Stimulated activated CD8-positive, alpha-beta memory T cell treated with anti-CD3 and anti-CD28 coated beads, Interleukin-4, amount 100 ng/mL, for 48 hours (primary cell): ENCODE measurements at regions not wholly inside any gene's neighbourhood (a gene's known extent, or its start where the extent isn't known, plus 50 kb on each side); places are given as distances from the start of the nearest gene placed in this dataset.

Experiments used
- DNase-seq: peaks from one replicate; pipeline ENCODE4 v3.0.0-alpha.2; 2020

DNA sequence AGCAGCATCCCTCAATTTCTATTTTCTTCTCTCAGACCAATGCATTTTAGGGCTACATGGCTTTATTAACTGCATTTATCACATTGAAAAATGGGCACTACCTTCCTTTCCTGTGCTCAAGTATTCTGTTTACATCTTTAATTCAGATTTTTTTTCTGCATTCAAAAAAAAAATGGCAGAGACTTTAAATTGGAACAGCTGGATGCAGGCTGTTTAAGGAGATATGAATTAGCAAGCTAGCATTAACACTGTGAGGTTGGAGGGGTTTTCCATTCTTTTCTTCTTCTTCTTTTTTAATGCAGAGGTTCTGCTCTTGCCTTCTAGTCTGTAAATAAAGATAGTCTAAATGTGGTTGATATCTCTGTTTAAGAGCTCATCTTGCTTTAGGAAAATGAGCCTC is 242.9 kb upstream of the RBFOX1 start:
- no peak for DNase-seq

DNA sequence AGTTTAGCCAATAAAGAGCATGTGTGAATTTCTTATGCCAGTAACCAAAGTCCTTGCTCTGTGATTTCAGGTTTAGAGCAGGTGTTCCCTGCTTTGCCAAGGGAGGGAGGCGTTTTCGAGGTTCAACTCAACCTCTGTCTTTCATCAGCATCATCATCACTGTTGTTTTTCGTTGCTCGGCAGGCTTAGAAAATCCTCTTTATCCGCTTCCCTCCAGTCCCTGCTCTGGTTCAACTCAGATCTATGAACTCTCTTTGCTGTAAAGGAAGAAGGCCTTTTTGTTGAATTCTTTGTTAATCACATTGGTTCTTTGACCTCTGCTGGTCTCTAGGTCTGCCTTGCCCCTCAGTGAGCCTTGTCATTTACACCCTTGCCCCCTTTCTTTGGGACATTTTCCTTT is 243.9 kb upstream of the RBFOX1 start:
- DNase-seq, result no peak

DNA sequence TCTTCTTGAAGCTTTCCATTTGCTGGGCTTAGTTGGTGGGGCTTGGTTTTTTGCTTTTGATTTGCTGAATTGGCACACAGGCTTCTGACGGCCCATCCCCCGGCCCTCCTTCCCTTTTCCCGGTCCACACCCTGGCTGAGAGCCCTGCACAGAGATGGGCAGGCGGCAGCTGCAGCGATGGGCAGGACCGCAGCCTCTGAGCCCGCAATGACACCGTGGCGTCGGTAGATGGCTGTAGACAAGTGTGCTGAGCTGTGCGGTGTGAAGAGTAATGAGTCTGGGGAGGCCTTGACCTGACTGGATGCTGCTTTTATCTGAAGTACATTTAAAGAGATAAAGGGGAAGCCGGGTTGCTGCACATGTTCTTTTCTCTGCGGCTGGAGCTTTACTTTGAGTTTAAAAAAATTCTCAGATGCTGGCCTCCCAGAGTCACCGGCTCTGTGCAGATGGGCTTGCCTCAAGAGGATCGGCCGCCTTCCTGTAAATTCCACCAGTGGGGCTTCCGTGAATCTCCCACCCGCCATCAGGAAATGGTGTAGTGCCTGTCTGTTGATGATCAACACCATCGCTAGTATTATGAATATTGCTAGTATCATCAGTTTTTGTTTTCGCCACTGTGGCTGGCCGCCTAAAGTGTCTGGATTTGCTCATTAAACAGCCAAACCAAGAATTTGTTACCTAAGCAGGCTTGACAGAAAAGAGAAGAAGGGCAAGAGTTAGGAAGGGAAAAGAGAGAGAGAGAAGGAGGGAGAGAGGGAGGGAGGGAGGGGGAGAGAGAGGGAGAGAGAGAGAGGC is 245.6 kb upstream of the RBFOX1 start:
- no peak for DNase-seq

DNA sequence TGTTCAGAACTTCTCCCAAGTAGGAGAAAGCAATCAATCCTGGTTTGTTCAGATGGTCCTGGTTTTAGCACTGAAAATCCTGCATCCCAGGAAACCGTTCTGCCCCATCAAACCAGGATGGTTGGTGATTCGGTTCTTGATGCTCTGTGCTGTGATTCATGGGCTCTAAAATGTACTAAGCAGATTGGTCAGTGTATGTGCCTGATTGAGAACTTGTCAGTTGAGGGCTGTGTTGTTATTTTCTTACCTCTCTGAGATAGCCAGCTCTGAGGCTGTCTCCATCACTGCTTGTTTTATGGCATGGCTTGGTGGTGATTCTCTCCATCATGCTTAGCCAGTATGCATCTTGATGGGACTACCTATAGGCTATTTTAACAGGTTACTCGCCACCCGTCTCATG is 246.9 kb upstream of the RBFOX1 start:
- DNase-seq, result no peak

DNA sequence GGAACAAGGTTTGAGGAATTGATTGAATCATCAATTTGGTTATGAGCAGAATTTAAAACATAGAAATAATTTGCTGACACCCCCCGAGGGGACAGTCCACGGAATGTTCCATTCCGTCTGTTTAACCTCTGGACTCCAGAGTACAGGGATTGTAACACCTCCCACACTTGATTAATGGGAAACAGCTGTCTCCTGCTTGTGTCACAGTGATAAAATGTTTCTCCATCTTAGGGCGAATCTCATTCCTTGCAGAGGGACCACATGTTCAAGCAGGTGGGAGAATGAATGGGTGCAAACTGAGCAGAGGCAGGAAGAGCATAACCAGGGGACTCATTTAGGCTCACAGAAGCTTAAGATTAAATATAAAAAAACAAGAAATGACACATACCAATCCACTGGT is 249.5 kb upstream of the RBFOX1 start:
- DNase-seq, result no peak

DNA sequence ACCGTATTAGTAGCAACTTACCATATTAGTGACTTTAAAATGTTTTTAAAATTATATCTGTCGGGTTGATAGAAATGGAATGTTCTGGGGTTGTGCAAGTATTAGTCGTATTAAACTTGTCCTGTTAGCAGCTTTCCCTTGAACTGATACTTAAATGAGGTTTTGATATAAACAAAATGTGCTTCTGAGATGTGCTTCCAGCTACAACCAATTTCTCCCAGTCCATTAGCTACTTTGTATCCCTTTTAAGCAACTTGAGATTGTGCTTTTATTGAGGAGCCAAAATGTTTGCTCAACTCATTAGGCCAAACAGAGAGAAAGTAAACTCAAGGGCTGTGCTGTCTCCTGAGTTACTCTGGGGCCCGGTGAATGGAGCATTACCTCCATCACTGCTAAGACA is 255.0 kb upstream of the RBFOX1 start:
- no peak for DNase-seq

DNA sequence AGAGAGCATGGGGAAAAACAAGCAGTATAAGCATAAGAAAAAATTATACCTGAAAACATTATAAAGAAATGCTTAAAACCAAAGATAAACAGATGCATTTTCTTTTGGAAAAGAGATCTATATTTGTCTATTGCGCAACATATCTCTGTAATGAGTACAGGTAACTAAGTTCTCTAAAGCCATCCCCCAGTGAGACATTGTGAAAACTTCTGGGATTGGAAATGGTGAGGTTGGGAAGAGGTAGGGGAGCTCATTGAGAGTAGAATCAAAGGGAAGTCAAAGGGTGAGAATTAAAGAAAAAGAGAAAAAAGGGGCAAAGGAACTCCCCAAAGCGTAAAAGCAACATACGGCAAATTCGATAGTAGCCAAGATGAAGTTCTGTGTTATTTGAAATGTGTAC is 257.9 kb upstream of the RBFOX1 start:
- DNase-seq, result no peak

DNA sequence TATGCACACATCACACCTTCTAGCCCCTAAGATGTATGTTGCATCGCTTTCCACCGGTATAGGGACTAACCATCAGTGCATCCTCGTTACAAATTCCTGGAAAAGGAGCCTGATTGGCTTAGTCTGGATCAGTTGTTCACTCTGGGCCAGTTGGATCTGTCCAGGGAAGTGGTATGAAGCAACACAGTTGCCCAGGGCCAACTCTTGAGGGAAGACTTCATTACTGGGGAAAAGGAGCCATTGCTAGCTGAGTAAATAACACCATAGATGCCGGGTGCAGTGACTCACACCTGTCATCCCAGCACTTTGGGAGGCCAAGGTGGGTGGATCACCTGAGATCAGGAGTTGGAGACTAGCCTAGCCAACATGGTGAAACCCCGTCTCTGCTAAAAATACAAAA is 275.2 kb upstream of the RBFOX1 start:
- no peak for DNase-seq

DNA sequence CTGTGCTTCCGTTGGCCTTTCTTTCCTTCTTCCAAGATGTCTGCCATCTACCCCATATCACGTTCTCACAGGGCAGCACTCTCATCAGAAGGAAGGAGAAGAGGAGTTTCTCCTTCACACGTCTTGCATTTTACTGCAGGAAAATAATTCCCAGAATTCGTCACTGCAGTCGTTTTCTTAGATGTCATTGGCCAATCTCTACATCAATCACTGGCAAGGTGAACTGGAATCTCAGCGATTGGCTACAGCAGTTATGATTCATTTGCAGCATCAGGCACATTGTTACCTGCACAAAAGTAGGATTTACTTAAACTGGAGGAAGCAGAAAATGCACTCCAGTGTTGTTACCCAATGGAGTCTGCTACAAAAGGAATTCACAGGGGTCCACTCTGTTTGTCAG is 277.2 kb upstream of the RBFOX1 start:
- no peak for DNase-seq

DNA sequence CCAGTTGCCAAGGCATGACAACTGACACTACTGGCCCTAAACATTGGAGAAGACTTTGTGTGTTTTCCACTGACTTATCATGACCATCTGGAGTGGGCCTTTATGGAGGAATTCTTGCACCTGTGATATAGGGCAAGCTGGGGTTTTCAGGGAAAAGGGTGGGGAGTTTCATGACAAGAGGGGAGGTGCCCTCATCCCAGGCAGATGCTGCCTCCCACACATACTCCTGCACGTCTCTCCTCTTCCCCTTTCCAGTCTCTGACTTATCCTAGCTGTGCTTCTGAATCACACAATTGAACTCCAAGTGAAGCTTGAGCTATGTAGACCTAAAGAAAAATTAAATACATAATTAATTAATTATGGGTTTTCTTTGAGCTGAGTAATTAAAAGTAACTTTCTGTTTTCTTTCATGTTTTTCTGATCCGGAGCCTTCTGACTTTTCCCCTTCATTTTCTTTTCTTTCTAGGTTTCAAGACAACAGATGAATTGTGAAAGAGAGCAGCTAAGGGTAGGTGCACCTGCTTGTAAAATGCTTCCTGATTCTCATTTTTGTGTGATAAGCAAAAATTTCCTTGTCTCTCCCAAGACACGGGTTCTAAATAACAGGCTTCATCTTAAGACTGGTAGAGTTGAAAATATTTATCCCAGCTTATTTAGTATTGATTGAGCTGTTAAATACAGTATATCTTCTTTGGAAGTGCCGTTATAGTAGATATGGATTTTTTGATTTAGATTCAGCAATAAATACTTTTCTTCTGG is 280.9 kb upstream of the RBFOX1 start:
- no peak for DNase-seq

DNA sequence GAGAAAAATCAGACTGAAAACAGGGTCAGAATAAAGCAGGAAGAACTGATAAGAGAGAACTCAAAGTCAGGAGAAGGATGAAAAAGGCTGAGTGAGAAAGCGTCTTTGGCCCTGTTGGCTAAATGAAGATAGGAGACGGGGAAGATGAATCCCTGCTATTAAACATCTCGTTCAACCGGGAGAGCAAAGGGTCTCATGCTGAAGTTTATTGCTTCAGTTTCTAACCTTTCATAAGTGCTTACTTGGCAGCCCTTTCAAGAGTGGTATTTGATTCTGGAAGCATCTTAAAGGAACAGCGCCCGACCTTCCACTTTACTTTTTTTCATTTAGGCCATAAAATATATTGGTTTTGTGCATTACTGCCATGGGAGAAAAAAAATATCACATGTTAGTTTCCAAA is 288.3 kb upstream of the RBFOX1 start:
- DNase-seq, result no peak

DNA sequence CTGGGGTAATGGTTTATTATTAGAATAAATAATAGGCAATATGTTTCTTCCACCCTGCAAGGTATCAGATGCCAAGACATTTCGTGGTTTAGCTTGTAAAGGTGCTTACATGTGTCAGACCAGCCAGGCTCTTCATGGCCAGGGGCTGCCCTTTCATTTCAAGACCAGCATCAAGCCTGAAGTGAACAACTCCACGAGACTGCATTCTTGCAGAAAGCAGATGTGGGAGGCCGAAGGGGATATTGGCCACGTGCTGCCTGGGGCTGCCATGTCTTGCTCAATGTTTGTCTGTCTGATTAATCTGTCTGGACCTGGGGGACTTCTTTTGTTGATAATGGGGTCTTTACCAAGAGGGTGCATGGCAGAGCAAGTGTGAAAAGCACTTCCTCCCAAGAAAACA is 294.2 kb upstream of the RBFOX1 start:
- no peak for DNase-seq

DNA sequence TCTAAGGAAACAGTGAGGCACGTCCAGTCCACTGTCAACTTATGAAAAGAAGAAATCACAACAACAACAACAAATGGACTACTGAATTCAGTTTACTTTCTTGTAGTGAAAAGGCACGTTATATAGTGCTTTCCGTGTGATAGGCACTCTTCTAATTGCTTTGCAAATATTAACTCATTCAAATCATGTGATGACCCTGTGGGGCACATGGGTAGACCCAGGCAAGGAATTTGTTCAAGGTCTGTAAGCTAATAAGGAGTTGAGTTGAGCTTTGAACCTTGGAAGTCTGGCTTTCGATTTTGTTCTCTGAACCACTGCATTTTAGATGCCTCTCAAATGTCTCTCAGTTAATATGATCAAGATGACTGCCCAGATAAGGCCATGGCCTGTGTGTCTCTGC is 295.1 kb upstream of the RBFOX1 start:
- no peak for DNase-seq

DNA sequence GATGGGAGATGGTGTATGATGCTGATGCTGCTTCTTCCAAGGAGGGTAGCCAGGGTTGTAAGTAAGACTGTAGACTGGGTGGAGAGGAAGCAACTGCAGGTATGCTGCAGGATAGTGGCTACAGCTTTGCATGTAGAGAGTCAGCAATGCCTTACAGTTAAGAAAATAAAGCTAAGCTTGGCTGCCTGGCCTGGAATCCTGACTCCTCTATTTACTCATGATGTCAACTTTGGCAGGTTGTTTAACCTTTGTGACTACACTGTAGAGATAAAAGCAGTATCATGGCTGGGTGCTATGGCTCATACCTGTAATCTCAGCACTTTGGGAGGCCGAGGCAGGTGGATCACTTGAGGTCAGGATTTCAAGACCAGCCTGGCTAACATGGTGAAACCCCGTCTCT is 301.6 kb upstream of the RBFOX1 start:
- no peak for DNase-seq

DNA sequence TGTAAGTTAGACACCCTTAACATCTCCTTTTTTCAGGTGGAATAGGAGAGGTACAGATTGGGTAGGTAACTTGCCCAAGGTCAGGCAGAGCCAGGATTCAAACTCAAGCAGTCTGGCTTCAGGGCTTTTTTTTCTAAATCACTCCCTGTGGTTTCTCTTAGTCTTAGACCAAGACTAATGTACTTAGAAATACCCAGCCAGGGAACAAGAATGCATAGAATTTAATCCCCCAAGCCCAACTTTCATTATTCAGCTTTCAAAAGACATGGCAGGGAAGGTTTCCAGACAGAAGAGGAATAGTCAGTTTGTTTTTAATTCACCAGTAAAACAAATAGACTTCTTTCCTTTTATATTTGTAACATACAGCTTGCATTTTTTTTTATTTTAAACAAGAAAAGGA is 305.2 kb upstream of the RBFOX1 start:
- DNase-seq, result no peak

DNA sequence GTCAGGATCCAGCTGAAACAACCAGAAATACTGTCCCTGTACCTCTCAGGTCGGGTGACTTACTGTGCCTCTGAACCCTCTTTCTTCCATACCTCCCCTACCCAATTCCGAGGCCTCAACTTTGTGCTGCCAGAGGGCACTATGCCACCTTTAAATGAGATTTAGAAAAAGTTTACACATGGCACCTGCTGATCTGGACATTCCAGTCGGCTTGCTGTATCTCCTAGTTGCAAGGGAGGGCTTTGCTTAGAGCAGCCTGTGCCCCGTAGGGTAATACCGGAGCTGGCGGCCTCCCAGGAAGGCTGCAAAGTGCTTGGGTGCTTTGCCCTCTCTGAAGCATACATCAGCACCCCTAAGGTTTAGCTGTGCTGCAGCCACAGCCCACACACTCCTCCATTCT is 306.0 kb upstream of the RBFOX1 start:
- no peak for DNase-seq

DNA sequence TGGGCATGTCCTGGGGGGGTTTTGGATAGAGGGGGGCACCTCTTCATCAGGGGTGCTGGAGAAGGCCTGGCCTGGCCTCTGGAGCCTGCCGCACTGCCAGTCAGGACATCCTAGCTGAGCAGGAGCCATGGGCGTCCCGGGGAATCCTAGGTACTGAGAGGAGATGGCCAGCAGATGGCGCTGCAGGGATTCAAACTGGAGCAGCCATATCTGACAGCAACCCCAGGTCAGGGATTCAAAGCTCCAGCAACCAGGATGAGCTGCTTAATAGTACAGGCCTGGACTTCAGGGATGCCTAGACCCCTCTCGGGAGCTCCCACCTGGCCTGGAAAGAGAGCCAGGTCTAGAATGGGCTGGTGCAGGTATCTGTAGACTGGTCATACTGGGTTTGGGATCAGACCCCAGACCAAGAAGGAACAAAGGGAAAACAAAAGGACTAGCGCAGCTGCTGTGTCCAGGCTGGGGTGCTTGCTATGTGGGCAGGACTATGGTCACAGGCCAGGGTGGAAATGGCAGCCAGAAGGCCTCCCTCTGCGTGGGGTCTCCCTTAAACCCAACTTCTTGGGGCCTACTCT is 306.9 kb upstream of the RBFOX1 start:
- DNase-seq, result peak; percentile 67

DNA sequence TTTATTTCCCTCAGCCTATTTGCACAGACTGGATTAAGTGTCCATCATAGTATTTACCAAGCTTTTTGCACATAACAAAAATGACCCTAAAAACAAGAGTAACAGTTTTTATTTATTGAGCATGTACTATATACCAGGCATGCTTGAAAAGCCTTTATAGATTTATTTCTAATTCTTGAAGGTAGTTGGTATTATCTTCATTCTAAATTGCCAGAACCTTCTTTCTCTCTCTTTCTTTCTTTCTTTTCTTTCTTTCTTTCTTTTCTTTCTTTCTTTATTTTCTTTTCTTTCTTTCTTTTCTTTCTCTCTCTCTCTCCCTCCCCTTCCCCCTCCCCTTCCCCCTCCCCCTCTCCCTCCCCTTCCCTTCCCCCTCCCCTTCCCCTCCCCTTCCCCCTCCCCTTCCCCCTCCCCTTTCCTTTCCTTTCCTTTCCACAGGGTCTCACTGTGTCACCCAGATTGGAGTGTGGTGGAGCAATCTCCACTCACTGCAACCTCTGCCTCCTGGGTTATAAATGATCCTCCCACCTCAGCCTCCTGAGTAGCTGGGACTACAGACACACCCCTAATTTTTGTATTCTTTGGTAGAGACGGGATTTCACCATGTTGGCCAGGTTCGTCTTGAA is 310.9 kb upstream of the RBFOX1 start:
- no peak for DNase-seq

DNA sequence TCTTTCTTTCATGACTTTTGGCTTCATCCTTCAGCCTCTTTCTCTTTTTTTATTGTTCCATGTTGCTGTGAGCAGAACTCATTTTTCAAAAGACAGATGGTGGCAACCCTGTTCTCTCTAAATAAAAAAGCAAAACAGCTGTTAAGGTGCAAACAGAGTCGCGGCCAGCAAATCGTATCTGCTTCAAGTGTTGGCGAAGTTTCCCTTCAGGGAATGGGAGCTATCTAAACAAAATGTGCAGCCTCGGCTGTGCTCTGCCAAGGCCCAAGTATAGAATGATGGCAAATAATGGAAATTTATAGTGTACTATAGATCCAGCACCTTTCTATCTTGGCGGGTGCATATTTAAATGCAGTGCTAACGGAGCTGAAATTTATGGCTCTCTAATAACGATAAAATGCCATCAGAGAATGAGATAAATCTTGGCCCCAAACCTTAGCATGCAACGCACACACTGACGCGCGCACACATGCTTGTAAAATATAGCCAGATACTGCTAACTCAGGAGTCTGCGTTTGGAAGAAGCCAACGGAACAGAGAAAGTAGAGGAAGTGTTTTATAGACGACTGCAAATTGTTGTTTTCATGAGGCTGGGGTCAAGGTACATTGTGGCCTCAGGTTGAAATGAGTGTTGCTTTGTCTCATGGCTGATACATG is 315.5 kb upstream of the RBFOX1 start:
- no peak for DNase-seq

DNA sequence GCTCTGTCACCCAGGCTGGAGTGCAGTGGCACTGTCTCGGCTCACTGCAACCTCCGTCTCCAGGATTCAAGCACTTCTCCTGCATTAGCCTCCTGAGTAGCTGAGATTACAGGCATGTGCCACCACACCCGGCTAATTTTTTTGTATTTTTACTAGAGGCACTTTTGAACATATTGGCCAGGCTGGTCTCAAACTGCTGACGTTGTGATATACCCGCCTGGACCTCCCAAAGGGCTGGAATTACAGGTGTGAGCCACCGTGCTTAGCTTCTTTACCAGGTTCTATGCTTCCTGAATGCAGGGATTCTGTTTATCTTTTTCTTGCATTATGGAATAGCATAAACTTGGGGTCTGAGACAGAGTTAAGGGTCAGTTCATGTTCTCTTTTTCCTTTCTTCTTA is 317.9 kb upstream of the RBFOX1 start:
- no peak for DNase-seq

DNA sequence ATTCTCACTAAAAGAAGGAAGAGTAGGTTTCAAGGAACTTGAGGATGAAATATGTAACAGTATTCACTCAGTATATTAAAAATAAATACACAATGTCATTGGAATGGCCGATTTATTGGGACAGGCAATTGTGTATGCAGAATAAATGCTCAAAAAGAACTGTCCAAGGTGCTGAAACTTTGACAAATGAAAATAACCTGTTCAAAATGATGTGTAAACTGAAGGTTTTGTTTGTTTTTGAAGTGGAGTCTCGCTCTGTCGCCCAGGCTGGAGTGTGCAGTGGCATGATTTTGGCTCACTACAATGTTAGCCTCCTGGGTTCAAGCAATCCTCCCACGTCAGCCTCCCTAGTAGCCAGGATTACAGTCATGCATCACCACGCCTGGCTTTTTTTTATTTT is 318.7 kb upstream of the RBFOX1 start:
- no peak for DNase-seq

DNA sequence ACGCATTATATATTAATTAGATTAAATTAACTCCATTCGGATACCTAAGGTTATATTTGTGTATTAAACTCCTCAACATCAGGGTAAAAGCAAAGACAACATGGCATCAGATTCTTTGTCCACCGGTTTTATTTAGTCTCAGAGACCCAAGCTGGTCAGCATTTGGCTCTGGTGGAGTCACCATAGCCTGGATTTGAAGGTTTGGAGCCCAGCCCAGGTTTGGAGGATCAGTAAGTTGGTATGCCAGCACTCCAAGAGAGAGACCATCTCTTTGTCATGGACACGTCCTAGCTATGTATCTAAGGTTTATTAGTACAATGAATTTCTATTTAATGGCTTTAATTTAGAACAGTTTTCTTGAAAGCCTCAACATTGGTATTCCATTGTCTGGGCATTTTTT is 328.4 kb upstream of the RBFOX1 start:
- DNase-seq, result no peak

DNA sequence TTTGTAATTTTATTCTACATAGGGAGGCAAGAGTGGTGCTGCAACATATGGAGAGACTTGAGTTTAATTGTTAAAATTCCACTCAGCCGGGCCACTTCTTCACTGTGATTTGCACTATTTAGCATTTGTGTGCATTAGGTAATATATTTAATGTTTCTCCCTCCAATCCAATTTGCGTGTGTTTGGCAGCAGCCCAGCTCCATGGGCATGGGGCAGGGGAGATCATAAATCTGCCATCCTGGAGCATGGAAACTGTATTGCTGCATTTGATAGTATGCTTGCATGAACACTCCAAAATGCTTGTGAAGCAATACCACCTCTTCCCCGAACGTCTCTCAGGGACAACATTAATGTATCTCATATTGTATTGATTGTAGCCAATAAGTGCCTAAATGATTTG is 339.1 kb upstream of the RBFOX1 start:
- DNase-seq, result no peak
